ENCODE measurements at regions not wholly inside any gene's neighbourhood (a gene's known extent, or its start where the extent isn't known, plus 50 kb on each side); places are given as distances from the start of the nearest gene placed in this dataset.
"Not testable (repeated sequence)": the region's sequence is repeated elsewhere in the genome, so short reads cannot be mapped to it uniquely, and the experiment has no call there.

DNA sequence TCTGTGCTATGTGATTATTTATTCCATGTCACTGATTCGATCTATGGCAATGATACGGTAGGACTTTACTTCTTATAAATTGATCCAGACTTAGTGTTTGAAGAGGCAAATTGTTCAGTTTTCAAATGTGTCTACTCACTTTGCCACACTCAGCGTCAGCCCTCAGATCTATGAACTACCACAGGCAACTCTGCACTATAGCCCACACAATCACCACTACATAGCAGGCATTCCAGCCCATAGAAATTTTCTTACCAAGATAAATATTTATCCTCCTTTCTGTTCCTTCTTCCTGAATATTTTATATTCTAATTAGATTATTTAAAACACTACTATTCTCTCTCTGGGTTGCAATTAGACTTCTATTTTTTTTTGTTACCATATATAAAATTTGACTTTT lies 776.1 kb downstream of the BRINP3 start:
- H3K27ac Mint-ChIP-seq = no peak overlapping the region
- CTCF ChIA-PET = no interaction called here

GRCh38 chr1:189706594-189706993 lies 771.1 kb downstream of the BRINP3 start:
- H3K27ac Mint-ChIP-seq = no peak overlapping the region
- no peaks in the 10 kb centered on the region for H3K36me3 Mint-ChIP-seq (ENCODE audit: low read depth)
- POLR2A ChIA-PET = no interaction called here
- TF ChIP-seq, protein P1, sequence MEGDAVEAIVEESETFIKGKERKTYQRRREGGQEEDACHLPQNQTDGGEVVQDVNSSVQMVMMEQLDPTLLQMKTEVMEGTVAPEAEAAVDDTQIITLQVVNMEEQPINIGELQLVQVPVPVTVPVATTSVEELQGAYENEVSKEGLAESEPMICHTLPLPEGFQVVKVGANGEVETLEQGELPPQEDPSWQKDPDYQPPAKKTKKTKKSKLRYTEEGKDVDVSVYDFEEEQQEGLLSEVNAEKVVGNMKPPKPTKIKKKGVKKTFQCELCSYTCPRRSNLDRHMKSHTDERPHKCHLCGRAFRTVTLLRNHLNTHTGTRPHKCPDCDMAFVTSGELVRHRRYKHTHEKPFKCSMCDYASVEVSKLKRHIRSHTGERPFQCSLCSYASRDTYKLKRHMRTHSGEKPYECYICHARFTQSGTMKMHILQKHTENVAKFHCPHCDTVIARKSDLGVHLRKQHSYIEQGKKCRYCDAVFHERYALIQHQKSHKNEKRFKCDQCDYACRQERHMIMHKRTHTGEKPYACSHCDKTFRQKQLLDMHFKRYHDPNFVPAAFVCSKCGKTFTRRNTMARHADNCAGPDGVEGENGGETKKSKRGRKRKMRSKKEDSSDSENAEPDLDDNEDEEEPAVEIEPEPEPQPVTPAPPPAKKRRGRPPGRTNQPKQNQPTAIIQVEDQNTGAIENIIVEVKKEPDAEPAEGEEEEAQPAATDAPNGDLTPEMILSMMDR (IDR thresholded peaks at IDR 0.05) = no peak
- ATAC-seq (ENCODE audit: low read depth) (no peak), DNase-seq (no peak)
- H3K4me1 Mint-ChIP-seq = no peaks in the 10 kb centered on the region
- H3K4me3 Mint-ChIP-seq = no peak overlapping the region
- intact Hi-C loops (cut with micrococcal nuclease) = no loop called here
- CTCF ChIA-PET = no interaction called here
- peaks cover 6% of the 10 kb centered on the region for H3K9me3 Mint-ChIP-seq
- H3K27me3 Mint-ChIP-seq = no peaks in the 10 kb centered on the region

More for the DNA sequence above, 776.1 kb downstream of the BRINP3 start:
- DNase-seq (no peak), ATAC-seq (ENCODE audit: low read depth) (no peak)
- Mint-ChIP-seq H3K27me3 (no peaks in the 10 kb centered on the region), H3K4me3 (no peak overlapping the region), H3K4me1 (no peaks in the 10 kb centered on the region), H3K9me3 (peaks cover 2% of the 10 kb centered on the region), H3K36me3 (ENCODE audit: low read depth) (no peaks in the 10 kb centered on the region)
- POLR2A ChIA-PET = no interaction called here
- TF ChIP-seq, protein P1 (IDR thresholded peaks at IDR 0.05) = no peak
- intact Hi-C loops (cut with micrococcal nuclease) = no loop called here

DNA sequence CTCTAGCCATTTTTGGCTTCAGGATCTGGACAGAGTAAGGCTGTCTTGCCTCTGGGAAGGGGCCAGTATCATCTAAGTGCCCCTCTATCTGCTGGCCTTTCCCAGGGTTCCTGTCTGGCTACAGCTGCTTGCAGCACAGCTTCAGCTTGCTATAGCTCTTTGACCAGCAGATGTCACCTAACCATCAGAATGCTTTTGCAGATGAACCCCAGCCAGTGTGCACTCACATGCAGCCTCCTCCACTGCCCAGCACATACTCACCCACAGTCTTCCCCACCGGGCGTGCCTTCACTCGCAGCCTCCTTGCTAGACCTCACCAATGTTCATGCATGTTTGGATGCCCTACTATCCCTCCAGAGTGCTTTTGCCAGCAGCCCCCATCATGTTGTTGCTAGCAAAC lies 769.0 kb downstream of the BRINP3 start:
- Mint-ChIP-seq H3K27ac (no peak overlapping the region), H3K9me3 (peaks cover 11% of the 10 kb centered on the region), H3K27me3 (no peaks in the 10 kb centered on the region), H3K36me3 (ENCODE audit: low read depth) (no peaks in the 10 kb centered on the region), H3K4me1 (no peaks in the 10 kb centered on the region), H3K4me3 (no peak overlapping the region)
- intact Hi-C loops (cut with micrococcal nuclease) = no loop called here
- CTCF ChIA-PET = no interaction called here
- DNase-seq = no peak
- no peak for ATAC-seq (ENCODE audit: low read depth)
- POLR2A ChIA-PET = no interaction called here
- TF ChIP-seq, protein P1 (IDR thresholded peaks at IDR 0.05) = no peak

DNA sequence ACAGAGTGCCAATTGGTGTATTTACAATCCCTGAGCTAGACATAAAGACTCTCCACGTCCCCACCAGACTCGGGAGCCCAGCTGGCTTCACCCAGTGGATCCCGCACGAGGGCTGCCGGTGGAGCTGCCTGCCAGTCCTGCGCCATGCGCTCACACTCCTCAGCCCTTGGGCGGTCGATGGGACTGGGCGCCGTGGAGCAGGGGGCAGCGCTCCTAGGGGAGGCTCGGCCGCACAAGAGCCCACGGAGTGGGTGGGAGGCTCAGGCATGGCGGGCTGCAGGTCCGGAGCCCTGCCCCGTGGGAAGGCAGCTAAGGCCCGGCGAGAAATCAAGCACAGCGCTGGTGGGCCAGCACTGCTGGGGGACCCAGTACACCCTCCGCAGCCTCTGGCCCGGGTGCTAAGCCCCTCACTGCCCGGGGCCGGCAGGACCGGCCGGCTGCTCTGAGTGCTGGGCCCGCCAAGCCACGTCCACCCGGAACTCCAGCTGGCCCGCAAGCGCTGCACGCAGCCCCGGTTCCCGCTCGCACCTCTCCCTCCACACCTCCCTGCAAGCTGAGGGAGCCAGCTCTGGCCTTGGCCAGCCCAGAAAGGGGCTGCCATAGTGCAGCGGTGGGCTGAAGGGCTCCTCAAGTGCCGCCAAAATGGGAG lies 759.4 kb downstream of the BRINP3 start:
- H3K27me3 Mint-ChIP-seq; H3K4me3 Mint-ChIP-seq; CTCF ChIA-PET; H3K4me1 Mint-ChIP-seq; H3K9me3 Mint-ChIP-seq; DNase-seq; H3K27ac Mint-ChIP-seq; ATAC-seq (ENCODE audit: low read depth); intact Hi-C loops (cut with micrococcal nuclease); POLR2A ChIA-PET; H3K36me3 Mint-ChIP-seq (ENCODE audit: low read depth): not testable (repeated sequence)

DNA sequence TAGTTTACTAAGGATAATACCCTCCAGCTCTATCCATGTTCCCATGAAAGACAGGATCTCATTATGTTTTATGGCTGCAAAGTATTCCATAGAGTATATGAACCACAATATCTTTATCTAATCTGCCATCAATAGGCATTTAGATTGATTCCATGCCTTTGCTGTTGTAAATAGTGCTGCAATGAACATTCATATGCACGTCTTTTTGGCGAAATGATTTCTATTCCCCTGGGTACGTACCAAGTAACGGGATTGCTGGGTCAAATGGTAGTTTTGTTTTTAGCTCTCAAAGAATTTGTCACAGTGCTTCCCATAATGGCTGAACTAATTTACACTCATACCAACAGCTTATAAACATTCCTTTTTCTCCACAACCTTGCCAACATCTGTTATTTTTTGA lies 750.9 kb downstream of the BRINP3 start:
- Mint-ChIP-seq H3K27ac (no peak overlapping the region), H3K27me3 (no peaks in the 10 kb centered on the region), H3K4me1 (no peaks in the 10 kb centered on the region), H3K4me3 (no peak overlapping the region), H3K9me3 (peaks cover 11% of the 10 kb centered on the region), H3K36me3 (ENCODE audit: low read depth) (no peaks in the 10 kb centered on the region)
- intact Hi-C loops (cut with micrococcal nuclease) = no loop called here
- POLR2A ChIA-PET = no interaction called here
- CTCF ChIA-PET = no interaction called here
- DNase-seq = no peak
- TF ChIP-seq, protein P1 (IDR thresholded peaks at IDR 0.05) = no peak
- no peak for ATAC-seq (ENCODE audit: low read depth)

- CTCF ChIA-PET = no interaction called here
- POLR2A ChIA-PET = no interaction called here
- TF ChIP-seq, protein P1 (IDR thresholded peaks at IDR 0.05) = no peak
These were observed 726.4 kb downstream of the BRINP3 start for GRCh38 chr1:189751311-189751710.

More at GRCh38 chr1:189751311-189751710, 726.4 kb downstream of the BRINP3 start:
- Mint-ChIP-seq H3K27me3 (no peaks in the 10 kb centered on the region), H3K4me3 (no peak overlapping the region), H3K27ac (no peak overlapping the region), H3K36me3 (ENCODE audit: low read depth) (no peaks in the 10 kb centered on the region), H3K9me3 (peaks cover 3% of the 10 kb centered on the region), H3K4me1 (no peaks in the 10 kb centered on the region)
- intact Hi-C loops (cut with micrococcal nuclease) = no loop called here
- no peak for DNase-seq
- no peak for ATAC-seq (ENCODE audit: low read depth)

Data from activated B cell treated with CpG ODN at 0.5 μM for 24 hours (primary cell).